HG03442 (cell line): ENCODE measurements at regions not wholly inside any gene's neighbourhood (a gene's known extent, or its start where the extent isn't known, plus 50 kb on each side); places are given as distances from the start of the nearest gene placed in this dataset.
"Not testable (repeated sequence)": the region's sequence is repeated elsewhere in the genome, so short reads cannot be mapped to it uniquely, and the experiment has no call there.

Experiments used
- ATAC-seq: cut with Tn5 transposase; IDR thresholded peaks from one replicate; pipeline ENCODE4 v1.9.1; 2021; ENCODE audit warnings: mild to moderate bottlenecking, moderate library complexity; ENCODE audit not compliant: unreplicated experiment

DNA sequence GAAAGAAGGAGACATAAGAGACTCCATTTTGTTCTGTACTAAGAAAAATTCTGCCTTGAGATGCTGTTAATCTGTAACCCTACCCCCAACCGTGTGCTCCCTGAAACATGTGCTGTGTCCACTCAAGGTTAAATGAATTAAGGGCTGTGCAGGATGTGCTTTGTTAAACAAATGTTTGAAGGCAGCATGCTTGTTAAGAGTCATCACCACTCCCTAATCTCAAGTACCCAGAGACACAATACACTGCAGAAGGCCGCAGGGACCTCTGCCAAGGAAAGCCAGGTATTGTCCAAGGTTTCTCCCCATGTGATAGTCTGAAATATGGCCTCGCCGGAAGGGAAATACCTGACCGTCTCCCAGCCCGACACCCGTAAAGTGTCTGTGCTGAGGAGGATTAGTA lies 152.4 kb upstream of the NOTCH2NLA start:
- not testable (repeated sequence) for ATAC-seq

DNA sequence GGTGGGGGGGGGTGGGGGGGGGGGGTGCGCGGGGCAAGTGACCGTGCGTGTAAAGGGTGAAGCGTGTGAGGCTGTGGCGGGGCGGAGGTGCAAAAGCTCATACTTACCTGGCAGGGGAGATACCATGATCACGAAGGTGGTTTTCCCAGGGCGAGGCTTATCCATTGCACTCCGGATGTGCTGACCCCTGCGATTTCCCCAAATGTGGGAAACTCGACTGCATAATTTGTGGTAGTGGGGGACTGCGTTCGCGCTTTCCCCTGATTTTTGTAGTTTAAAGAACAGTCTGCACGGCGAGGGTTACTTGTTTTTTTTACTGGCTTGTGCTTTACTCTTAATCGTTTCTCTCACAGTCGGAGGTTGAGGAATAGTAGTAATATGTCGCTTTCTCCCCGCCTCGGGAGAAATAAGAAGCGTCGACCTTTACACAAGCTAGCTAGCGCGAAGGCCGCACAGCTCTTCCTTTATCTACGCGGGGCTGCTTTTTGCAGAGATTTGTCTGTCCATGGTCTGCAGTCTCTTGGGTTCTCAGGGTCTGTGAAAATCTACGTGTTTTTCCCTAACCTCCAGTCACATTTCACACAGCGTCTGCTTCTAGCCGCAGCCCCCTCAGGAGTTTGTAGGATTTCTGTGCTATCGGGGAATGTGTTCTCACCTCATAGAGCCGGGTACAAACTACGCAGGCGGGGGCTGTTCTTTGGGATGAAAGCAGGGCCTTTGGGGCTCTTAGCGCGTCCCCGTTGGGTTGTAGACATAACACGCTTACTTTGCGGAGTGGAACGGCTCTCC lies 148.1 kb upstream of the NOTCH2NLA start:
- peak; percentile 93 for ATAC-seq

DNA sequence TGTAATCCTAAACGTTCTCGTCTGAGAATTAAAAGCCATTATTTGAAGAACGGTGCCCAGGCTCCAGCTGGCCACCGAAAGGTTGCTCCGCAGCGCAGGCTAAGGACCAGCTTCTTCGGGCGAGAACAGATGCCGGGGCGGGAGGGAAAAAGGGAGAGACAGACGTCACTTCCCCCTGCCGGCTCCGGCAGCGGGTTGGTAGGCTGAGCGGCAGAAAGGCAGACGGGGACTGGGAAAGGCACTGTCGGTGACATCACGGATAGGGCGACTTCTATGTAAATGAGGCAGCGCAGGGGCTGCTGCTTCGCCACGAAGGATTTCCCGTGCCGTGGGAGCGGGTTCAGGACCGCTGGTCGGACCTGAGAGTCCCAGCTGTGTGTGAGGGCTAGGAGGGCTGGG lies 147.5 kb upstream of the NOTCH2NLA start:
- ATAC-seq, result peak; percentile 36

DNA sequence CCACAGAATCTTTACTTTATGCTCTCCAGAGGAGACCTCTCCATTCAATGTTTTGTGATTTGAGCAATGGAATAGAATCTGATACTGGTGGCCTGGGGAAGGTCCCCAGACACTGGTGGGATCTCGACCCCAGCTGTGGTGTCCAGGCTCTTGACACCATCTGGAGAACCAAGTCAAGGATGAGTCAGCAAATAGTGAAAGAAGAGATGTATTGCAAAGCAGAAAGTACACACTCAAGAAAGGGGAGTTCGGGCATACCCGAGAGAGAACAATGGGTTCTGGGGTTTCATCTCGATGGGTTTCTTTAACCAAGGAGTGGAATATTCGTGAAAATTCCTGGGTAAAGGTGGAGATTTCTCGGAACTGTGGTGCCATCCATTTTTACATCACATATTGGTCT lies 146.3 kb upstream of the NOTCH2NLA start:
- not testable (repeated sequence) for ATAC-seq

DNA sequence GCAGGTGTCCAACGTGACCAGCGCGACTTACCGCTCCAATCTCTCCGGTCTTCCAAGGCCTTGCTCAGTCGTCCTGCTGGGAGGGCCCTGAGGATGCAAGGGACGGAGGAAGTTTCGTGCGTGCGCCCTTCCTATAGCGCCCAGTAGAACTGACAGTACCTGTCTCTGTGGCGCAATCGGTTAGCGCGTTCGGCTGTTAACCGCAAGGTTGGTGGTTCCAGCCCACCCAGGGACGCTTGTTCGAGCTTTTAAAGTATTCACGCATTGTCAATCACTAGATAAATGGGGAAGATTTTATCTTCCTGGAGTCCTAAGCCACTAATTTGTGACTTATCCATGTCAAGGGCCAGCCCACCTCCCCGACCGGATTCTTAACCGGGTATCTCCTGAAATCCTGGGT lies 141.1 kb upstream of the NOTCH2NLA start:
- not testable (repeated sequence) for ATAC-seq

DNA sequence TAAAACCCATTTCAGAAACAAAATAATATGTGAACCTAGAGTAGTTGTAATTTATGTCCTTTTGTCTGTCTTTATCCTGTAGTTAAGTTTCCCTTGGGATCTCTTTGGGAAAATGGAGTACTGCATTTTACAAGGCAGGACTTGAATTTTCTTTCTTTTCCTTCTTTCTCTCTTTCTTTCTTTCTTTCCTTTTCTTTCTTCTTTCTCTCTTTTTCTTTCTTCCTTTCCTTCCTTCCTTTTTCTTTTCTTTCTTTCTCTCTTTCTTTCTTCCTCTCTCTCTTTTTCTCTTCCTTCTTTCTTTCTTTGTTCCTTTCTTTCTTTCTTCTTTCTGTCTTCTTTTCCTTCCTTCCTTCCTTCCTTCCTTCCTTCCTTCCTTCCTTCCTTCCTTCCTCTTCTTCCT lies 126.6 kb upstream of the NOTCH2NLA start:
- not testable (repeated sequence) for ATAC-seq

DNA sequence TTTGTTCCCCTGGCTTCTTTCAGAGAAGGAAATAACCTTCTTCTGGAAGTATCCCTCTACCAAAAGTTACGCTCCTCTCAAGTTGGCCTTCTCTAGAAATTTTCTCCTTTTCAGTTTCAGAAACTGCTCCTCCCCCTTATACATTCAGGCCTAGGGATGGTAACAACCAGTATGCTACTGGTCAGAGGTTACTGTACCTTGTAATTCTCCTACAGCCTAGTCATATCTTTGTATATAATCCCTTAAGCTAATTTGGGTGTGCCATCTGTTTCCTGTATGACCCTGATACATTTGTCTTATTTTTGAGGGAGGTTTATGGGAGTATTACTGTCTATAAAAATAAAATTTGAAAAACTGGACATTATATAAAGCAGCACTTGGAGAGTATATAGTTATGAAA lies 98.0 kb upstream of the NOTCH2NLA start:
- ATAC-seq, result not testable (repeated sequence)

DNA sequence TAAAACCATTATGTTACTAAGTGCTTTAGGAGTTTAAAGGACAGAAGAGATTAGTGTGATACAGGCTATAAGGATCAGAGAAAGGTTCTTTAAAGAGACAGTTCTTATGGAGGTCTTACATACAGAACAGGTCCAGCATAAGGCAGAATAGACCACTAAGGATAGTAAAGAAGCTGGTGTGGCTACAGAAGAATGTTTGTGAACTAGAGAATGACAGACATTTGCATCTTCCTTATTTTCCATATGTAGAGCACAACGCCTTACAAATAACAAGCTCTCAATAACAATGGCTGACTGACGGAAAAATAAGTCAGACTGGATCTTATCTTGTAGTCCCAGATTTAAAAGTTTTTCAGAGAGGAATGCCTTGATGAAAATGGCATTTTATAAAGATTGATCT lies 95.6 kb upstream of the NOTCH2NLA start:
- ATAC-seq, result not testable (repeated sequence)

DNA sequence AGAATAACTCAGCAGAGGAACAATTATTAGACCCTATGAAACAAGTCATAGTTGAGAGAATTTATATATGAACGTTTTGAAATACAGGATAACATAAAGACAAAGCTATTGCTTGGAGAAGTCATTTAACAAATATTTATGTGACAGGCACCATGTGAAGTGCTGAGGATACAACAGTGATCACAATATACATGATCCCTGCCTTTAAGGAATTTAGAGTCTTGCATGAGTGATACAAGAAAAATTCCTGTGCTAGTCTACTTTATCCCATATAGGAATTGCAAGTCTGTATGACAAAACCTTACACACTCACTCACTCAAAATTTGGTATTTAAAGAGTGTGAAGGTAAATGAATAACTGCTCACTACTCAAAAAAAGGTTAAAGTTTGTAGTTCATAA lies 94.5 kb upstream of the NOTCH2NLA start:
- ATAC-seq, result not testable (repeated sequence)

DNA sequence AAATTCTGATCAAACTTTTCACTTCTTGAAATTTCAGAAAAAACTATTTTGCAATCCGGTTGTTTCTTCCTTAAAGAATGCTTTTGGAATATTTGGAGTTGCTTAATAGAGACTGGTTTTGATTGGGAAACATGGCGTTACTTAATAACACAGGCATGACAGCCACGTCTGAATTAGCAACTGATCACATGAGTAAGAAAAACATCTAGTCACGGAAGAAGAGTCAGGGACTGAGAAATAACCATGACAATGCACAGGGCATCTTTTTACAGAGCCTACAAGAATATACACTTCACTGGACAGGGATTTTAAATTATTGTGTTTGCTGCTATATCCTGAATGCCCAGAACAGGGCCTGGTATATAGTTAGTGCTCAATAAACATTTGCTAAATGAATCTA lies 94.1 kb upstream of the NOTCH2NLA start:
- ATAC-seq, result not testable (repeated sequence)

DNA sequence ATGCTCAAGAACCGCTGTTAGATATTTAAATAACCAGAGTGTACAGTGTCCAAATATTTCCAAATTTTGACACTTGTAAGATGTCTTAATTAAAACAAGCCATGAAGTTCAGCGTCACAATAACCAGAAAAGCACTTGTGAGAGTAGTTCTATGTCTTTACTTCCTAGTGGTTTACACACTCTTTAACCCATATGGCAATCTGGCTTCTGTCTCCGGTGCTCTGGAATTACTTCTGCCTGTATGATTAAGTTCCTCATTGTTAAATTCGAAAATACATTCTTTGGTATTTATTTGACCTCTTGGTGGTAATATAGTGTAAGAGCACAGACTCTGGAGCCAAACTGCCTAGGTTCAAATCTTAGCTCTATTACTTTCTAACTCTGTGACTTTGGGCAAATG lies 89.9 kb upstream of the NOTCH2NLA start:
- not testable (repeated sequence) for ATAC-seq

DNA sequence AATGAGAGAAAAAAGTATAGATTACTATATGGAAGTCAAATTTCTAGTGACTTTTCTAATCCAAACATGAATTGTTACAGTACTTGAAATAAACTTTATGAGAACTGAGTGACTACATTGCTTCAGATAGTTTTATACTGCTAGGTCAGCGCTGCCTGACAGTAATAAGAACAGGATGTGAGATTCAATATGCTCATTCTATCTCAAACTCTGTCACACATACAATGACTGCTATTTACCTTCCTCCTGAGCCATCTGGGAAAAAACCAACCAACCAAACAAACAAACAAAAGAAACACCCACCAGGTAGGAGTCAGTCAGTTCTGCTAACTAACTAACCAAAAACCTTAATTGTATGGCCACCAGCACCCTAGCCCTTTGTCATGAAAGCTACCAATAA lies 89.0 kb upstream of the NOTCH2NLA start:
- not testable (repeated sequence) for ATAC-seq

DNA sequence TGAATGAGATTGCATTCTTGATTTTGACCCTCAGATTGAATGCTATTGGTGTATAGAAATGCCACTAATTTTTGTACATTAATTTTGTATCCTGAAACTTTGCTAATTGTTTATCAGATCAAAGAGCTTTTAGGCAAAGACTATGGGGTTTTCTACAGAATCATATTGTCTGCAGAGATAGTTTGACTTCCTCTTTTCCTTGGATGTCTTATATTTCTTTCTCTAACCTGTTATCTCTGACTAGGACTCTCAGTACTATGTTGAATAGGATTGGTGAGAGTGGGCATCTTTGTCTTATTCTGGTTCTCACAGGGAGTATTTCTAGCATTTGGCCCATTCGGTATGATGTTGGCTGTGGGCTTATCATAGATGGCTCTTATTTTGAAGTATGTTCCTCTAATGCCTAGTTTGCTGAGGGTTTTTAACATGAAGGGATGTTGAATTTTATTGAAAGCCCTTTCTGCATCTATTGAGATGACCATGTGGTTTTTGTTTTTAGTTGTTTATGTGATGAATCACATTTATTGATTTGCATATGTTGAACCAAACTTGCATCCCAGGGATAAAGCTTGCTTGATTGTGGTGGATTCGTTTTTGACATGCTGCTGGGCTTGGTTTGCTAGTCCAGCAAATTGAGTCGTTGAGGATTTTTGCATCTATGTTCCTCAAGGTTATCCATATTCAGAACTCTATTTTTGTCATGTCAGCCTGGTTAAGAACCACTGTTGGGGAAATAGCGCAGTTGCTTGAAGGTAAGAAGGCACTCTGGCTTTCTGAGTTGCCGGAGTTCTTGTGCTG lies 85.8 kb upstream of the NOTCH2NLA start:
- not testable (repeated sequence) for ATAC-seq

DNA sequence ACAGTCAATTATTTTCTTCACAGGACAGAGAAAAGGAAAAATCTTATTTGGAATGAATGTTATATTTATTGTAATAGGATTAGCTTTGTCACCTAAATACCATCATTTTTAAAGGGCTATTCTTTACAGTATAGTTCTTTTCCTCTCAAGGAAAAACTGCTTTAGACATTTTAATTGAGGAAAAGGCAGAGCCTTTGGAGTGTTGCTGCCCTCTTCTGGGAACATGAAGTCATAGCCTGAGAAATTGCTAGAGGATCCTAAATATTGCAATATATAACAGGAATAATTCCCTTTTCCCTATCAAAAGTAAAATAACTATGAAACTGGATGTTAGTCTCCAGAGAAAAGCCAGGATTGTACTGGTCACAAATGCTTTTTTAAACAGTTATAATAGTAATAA lies 81.8 kb upstream of the NOTCH2NLA start:
- ATAC-seq, result not testable (repeated sequence)

DNA sequence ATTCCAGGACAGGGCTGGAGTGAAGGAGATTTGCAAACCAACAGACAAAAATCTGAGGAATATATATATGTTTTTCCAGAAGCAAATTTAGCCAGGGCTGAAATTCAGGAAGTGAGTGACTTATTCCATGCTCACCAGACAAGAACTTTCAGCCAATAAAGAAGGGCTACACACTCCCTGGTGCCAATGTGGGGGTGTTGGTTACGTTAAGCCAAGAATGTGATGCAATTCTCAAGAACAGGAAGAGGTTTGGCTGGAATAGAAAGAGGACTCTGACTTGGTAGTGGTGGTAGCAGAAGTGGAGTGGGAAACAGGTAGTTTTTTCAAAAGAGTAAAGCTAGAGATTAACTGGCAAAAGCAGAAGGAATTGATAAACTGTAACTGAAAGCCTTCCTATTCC lies 80.6 kb upstream of the NOTCH2NLA start:
- not testable (repeated sequence) for ATAC-seq

DNA sequence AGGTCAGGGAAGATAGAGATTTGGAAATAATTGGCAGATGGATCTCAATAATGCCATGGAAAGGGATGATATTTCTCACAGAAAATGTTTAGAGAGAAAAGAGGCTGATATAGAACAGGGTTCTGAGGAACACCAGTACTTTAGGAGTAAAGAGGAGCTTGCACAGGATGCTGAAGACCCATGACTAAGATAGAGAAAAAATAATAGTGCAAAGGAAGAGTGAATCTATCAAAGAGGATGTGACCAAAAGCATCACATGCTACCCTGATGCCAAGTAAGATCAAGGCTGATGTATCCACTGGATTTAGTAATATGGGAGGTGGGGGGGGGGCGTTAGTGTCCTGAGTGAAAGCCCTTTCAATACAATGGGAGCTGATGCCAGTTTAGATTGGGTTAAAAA lies 80.1 kb upstream of the NOTCH2NLA start:
- ATAC-seq, result not testable (repeated sequence)

DNA sequence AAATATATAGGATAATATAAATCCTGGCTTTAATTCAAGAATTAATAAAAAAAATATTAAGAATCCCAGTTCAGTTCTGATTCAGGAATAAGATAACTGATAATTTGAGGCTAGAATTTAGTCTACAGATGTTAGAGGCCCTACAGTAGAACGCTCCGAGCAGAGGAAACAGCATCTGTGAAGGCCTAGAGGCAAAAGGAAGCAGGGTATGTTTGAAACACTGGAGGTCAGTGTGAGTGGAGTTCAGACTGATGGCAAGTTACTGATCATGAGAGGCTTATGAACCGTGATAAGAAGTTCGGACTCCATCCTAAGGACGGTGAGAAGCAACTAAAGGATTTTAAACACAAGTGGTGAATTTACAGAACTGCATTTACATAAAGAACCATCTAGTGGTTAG lies 79.3 kb upstream of the NOTCH2NLA start:
- ATAC-seq, result not testable (repeated sequence)

DNA sequence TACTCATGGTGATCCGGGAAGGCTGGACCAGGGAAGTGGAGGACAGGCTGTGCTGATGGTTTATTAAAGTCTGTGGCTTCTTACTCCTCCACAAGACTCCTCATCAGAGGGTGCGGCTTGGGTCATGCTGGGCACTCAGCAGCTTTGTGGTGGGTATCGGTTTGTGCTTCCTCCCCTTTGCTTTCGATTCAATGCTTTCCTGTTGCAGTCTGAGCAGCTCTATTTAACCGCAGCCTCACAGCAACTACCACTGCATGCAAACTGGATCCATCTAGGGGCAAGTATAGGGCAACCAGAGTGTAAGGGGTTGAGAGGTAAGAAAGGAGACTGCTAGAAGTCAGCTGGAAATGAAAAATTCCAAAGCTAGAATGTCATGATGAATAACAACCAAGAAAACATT lies 78.8 kb upstream of the NOTCH2NLA start:
- peak; percentile 96 for ATAC-seq

DNA sequence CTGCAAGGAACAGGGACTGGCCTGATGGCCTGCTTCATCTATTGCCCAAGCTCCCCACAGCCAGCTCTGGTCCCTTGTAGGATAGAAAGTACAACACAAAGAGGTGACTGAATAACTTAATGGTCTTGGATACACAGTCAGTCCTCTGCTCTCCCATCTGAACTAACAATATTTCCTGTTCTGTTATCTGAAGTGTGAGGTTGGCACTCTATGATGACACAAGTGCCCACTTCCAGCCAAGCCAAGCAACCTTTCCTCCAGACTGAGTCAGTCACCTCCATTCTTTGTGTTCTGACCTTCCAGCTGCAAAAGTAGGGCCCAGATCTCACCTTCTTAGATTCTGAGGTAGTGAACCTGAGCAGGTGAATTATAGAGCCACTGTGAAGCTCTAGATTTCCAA lies 77.8 kb upstream of the NOTCH2NLA start:
- ATAC-seq, result not testable (repeated sequence)

DNA sequence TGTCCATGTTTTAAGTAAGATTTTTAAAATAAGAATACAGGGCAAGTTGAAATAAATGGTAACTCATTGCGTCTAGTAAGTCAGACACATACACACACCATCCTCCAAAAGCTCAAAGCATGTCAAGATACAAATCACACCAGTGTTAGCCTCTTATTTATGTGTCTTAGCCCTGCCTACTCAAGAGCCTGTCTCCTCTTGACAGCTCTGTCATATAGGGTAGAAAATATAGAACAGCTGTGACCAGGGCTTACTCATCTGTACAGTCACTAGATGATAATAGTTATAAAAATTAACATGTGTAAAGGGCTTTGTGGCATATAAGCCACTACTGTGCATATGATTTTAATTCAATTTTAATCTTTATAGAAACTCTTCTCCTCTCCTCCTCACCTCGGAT lies 76.6 kb upstream of the NOTCH2NLA start:
- not testable (repeated sequence) for ATAC-seq

DNA sequence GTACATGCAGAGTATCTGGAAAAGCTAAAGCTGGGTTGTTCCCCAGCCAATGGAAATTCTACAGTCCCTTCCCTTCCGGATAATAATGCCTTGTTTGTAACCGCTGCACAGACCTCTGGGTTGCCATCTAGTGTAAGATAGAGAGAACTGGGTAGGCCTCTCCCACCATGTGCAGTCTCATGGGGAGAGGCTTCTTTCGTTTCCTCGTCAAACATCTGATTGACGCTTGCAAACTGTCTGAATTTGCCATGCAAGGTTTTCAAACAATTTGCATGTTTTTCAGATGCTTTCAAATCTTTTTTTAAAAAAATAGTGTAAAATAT lies 69.7 kb upstream of the NOTCH2NLA start:
- peak; percentile 84 for ATAC-seq
